HEK293 (cell line): ENCODE measurements at regions not wholly inside any gene's neighbourhood (a gene's known extent, or its start where the extent isn't known, plus 50 kb on each side); places are given as distances from the start of the nearest gene placed in this dataset.

ENCODE experiments used
- SP2 ChIP-seq: fragments of 450-650 bp; formaldehyde crosslinking; IDR thresholded peaks from 2 replicates; pipeline ENCODE4 v1.5.1; 2016; ENCODE audit warnings: missing biosample characterization, missing genetic modification characterization
- TCF7L2 ChIP-seq: IDR thresholded peaks from 2 replicates; pipeline ENCODE4 v1.6.1; 2011; ENCODE audit warnings: low read depth, mild to moderate bottlenecking, inconsistent platforms, low read length, moderate library complexity, borderline replicate concordance
- WT1 ChIP-seq: fragments of 450-650 bp; formaldehyde crosslinking; IDR thresholded peaks from 2 replicates; pipeline ENCODE4 v1.5.1; 2016; ENCODE audit warnings: missing biosample characterization, missing genetic modification characterization
- ZNF138 ChIP-seq: fragments of 450-650 bp; formaldehyde crosslinking; IDR thresholded peaks from 2 replicates; pipeline ENCODE4 v1.5.1; 2016; ENCODE audit warnings: missing biosample characterization, missing genetic modification characterization, borderline replicate concordance
- ZNF140 ChIP-seq: fragments of 450-650 bp; formaldehyde crosslinking; IDR thresholded peaks from 2 replicates; pipeline ENCODE4 v1.5.1; 2016; ENCODE audit warnings: missing biosample characterization, missing genetic modification characterization
- ZNF473 ChIP-seq: fragments of 450-650 bp; formaldehyde crosslinking; IDR thresholded peaks from 2 replicates; pipeline ENCODE4 v1.5.1; 2017; ENCODE audit warnings: missing biosample characterization, missing genetic modification characterization
- ZNF585B ChIP-seq: fragments of 450-650 bp; formaldehyde crosslinking; IDR thresholded peaks from 2 replicates; pipeline ENCODE4 v1.5.1; 2016; ENCODE audit warnings: missing biosample characterization, missing genetic modification characterization
- ZNF76 ChIP-seq: fragments of 450-650 bp; formaldehyde crosslinking; IDR thresholded peaks from 2 replicates; pipeline ENCODE4; 2016; ENCODE audit warnings: low read depth, missing biosample characterization, missing genetic modification characterization, borderline replicate concordance
- TF ChIP-seq, protein P1 (sequence below): fragments of 450-650 bp; formaldehyde crosslinking; IDR thresholded peaks from 2 replicates; pipeline ENCODE4 v1.5.1; 2016; ENCODE audit warnings: missing biosample characterization, missing genetic modification characterization
- TF ChIP-seq, protein P2 (sequence below): fragments of 450-650 bp; formaldehyde crosslinking; IDR thresholded peaks from 2 replicates; pipeline ENCODE4 v1.5.1; 2016; ENCODE audit warnings: missing biosample characterization, missing genetic modification characterization
- TF ChIP-seq, protein P3 (sequence below): fragments of 450-650 bp; formaldehyde crosslinking; IDR thresholded peaks from 2 replicates; pipeline ENCODE4 v1.5.1; 2016; ENCODE audit warnings: missing biosample characterization, missing genetic modification characterization
- TF ChIP-seq, protein P4 (sequence below): fragments of 450-650 bp; formaldehyde crosslinking; IDR thresholded peaks from 2 replicates; pipeline ENCODE4 v1.5.1; 2017; ENCODE audit warnings: missing biosample characterization, missing genetic modification characterization
- TF ChIP-seq, protein P5 (sequence below): fragments of 450-650 bp; formaldehyde crosslinking; conservative IDR thresholded peaks from 2 replicates; pipeline ENCODE4 v1.5.1; 2016; ENCODE audit warnings: low read depth, missing biosample characterization, missing genetic modification characterization

GRCh38 chr3:146322216-146322817 is 71.4 kb upstream of the PLSCR4 start:
- TF ChIP-seq ZNF76 = no peak
- TF ChIP-seq, protein P1, sequence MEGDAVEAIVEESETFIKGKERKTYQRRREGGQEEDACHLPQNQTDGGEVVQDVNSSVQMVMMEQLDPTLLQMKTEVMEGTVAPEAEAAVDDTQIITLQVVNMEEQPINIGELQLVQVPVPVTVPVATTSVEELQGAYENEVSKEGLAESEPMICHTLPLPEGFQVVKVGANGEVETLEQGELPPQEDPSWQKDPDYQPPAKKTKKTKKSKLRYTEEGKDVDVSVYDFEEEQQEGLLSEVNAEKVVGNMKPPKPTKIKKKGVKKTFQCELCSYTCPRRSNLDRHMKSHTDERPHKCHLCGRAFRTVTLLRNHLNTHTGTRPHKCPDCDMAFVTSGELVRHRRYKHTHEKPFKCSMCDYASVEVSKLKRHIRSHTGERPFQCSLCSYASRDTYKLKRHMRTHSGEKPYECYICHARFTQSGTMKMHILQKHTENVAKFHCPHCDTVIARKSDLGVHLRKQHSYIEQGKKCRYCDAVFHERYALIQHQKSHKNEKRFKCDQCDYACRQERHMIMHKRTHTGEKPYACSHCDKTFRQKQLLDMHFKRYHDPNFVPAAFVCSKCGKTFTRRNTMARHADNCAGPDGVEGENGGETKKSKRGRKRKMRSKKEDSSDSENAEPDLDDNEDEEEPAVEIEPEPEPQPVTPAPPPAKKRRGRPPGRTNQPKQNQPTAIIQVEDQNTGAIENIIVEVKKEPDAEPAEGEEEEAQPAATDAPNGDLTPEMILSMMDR (tag by site-specific recombination) = no peak
- TF ChIP-seq SP2 (tag by site-specific recombination) = no peak
- TF ChIP-seq, protein P2, sequence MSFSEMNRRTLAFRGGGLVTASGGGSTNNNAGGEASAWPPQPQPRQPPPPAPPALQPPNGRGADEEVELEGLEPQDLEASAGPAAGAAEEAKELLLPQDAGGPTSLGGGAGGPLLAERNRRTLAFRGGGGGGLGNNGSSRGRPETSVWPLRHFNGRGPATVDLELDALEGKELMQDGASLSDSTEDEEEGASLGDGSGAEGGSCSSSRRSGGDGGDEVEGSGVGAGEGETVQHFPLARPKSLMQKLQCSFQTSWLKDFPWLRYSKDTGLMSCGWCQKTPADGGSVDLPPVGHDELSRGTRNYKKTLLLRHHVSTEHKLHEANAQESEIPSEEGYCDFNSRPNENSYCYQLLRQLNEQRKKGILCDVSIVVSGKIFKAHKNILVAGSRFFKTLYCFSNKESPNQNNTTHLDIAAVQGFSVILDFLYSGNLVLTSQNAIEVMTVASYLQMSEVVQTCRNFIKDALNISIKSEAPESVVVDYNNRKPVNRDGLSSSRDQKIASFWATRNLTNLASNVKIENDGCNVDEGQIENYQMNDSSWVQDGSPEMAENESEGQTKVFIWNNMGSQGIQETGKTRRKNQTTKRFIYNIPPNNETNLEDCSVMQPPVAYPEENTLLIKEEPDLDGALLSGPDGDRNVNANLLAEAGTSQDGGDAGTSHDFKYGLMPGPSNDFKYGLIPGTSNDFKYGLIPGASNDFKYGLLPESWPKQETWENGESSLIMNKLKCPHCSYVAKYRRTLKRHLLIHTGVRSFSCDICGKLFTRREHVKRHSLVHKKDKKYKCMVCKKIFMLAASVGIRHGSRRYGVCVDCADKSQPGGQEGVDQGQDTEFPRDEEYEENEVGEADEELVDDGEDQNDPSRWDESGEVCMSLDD = no peak
- TF ChIP-seq, protein P3, sequence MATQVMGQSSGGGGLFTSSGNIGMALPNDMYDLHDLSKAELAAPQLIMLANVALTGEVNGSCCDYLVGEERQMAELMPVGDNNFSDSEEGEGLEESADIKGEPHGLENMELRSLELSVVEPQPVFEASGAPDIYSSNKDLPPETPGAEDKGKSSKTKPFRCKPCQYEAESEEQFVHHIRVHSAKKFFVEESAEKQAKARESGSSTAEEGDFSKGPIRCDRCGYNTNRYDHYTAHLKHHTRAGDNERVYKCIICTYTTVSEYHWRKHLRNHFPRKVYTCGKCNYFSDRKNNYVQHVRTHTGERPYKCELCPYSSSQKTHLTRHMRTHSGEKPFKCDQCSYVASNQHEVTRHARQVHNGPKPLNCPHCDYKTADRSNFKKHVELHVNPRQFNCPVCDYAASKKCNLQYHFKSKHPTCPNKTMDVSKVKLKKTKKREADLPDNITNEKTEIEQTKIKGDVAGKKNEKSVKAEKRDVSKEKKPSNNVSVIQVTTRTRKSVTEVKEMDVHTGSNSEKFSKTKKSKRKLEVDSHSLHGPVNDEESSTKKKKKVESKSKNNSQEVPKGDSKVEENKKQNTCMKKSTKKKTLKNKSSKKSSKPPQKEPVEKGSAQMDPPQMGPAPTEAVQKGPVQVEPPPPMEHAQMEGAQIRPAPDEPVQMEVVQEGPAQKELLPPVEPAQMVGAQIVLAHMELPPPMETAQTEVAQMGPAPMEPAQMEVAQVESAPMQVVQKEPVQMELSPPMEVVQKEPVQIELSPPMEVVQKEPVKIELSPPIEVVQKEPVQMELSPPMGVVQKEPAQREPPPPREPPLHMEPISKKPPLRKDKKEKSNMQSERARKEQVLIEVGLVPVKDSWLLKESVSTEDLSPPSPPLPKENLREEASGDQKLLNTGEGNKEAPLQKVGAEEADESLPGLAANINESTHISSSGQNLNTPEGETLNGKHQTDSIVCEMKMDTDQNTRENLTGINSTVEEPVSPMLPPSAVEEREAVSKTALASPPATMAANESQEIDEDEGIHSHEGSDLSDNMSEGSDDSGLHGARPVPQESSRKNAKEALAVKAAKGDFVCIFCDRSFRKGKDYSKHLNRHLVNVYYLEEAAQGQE (tag by site-specific recombination) = no peak
- TF ChIP-seq, protein P4, sequence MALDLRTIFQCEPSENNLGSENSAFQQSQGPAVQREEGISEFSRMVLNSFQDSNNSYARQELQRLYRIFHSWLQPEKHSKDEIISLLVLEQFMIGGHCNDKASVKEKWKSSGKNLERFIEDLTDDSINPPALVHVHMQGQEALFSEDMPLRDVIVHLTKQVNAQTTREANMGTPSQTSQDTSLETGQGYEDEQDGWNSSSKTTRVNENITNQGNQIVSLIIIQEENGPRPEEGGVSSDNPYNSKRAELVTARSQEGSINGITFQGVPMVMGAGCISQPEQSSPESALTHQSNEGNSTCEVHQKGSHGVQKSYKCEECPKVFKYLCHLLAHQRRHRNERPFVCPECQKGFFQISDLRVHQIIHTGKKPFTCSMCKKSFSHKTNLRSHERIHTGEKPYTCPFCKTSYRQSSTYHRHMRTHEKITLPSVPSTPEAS (tag by site-specific recombination) = no peak
- TF ChIP-seq ZNF138 = no peak
- no peak for TF ChIP-seq TCF7L2
- TF ChIP-seq ZNF473 (tag by site-specific recombination) = no peak
- TF ChIP-seq ZNF585B (tag by site-specific recombination) = no peak
- no peak for TF ChIP-seq WT1 (tag by site-specific recombination)
- no peak for TF ChIP-seq ZNF140 (tag by site-specific recombination)
- TF ChIP-seq, protein P5, sequence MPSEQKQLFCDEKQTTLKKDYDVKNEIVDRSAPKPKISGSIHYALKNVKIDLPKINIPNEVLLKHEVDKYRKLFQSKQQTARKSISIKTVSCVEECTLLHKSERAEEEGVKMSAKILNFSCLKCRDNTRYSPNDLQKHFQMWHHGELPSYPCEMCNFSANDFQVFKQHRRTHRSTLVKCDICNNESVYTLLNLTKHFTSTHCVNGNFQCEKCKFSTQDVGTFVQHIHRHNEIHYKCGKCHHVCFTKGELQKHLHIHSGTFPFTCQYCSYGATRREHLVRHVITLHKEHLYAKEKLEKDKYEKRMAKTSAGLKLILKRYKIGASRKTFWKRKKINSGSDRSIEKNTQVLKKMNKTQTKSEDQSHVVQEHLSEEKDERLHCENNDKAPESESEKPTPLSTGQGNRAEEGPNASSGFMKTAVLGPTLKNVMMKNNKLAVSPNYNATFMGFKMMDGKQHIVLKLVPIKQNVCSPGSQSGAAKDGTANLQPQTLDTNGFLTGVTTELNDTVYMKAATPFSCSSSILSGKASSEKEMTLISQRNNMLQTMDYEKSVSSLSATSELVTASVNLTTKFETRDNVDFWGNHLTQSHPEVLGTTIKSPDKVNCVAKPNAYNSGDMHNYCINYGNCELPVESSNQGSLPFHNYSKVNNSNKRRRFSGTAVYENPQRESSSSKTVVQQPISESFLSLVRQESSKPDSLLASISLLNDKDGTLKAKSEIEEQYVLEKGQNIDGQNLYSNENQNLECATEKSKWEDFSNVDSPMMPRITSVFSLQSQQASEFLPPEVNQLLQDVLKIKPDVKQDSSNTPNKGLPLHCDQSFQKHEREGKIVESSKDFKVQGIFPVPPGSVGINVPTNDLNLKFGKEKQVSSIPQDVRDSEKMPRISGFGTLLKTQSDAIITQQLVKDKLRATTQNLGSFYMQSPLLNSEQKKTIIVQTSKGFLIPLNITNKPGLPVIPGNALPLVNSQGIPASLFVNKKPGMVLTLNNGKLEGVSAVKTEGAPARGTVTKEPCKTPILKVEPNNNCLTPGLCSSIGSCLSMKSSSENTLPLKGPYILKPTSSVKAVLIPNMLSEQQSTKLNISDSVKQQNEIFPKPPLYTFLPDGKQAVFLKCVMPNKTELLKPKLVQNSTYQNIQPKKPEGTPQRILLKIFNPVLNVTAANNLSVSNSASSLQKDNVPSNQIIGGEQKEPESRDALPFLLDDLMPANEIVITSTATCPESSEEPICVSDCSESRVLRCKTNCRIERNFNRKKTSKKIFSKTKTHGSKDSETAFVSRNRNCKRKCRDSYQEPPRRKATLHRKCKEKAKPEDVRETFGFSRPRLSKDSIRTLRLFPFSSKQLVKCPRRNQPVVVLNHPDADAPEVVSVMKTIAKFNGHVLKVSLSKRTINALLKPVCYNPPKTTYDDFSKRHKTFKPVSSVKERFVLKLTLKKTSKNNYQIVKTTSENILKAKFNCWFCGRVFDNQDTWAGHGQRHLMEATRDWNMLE = no peak
